ENCODE measurements at regions not wholly inside any gene's neighbourhood (a gene's known extent, or its start where the extent isn't known, plus 50 kb on each side); places are given as distances from the start of the nearest gene placed in this dataset.
"Not testable (repeated sequence)": the region's sequence is repeated elsewhere in the genome, so short reads cannot be mapped to it uniquely, and the experiment has no call there.

DNA sequence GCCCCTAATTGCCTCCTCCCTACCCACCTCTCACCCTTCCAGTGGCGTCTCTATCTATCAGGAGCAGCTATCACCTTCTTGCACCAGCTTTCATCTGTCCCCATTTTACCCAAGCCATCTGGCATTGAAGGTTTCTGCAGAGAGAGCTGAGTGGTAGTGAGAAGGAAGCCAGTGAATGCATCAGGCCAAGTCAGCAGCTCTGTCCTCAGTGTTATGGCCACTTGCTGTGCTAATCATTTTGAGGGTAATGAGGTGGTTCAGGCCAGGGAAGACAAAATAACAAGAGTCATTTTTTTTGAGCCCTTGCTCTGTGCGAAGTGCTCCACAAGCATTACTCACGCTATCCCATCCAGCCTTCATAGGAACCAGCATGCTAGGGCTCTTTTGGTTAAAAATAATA is 164.7 kb downstream of the SUDS3 start:
- intact Hi-C loops (cut with DNase I), result no loop called here
- DNase-seq, result no peak
- Histone ChIP-seq H3K9me3 (no peaks in the 10 kb centered on the region), H3K4me1 (peaks cover 0 to 26% (median 11%) of the 10 kb centered on the region in 12 donors), H3K4me3 (no peak overlapping the region), H3K36me3 (no peaks in the 10 kb centered on the region), H3K27ac (no peak overlapping the region), H3K27me3 (no peaks in the 10 kb centered on the region)
- TF ChIP-seq POLR2A (IDR thresholded peaks at IDR 0.05), result no peak
- TF ChIP-seq, protein P1, sequence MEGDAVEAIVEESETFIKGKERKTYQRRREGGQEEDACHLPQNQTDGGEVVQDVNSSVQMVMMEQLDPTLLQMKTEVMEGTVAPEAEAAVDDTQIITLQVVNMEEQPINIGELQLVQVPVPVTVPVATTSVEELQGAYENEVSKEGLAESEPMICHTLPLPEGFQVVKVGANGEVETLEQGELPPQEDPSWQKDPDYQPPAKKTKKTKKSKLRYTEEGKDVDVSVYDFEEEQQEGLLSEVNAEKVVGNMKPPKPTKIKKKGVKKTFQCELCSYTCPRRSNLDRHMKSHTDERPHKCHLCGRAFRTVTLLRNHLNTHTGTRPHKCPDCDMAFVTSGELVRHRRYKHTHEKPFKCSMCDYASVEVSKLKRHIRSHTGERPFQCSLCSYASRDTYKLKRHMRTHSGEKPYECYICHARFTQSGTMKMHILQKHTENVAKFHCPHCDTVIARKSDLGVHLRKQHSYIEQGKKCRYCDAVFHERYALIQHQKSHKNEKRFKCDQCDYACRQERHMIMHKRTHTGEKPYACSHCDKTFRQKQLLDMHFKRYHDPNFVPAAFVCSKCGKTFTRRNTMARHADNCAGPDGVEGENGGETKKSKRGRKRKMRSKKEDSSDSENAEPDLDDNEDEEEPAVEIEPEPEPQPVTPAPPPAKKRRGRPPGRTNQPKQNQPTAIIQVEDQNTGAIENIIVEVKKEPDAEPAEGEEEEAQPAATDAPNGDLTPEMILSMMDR (IDR thresholded peaks at IDR 0.05), result no peak
- 62 to 74% (median 70%) methylated on average over 3 of the region's 3 CpGs for WGBS, 4 donors
- ATAC-seq, result no peak

DNA sequence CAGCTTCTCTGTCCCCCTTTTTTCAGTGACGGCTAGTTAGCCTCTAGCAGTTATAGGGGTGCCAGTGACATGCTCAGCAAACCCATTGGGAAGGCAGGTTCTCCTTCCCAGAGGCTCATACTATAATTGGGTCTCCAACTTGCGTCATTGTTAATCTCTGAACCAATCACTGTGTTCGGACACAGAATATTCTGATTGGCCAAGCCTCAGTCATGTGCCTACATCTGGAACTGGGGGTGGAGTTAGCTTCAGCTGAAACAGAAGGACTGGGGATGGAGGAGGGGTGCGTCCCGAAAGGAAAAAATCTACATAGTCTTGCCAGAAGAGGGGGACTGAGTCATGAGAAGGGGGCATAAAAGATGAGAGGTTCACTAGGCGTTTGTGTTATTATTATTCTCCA is 165.6 kb downstream of the SUDS3 start:
- Histone ChIP-seq H3K27ac (no peak overlapping the region), H3K27me3 (no peaks in the 10 kb centered on the region), H3K4me1 (peaks cover 0 to 18% (median 5%) of the 10 kb centered on the region in 12 donors), H3K9me3 (no peaks in the 10 kb centered on the region), H3K36me3 (no peaks in the 10 kb centered on the region), H3K4me3 (no peak overlapping the region)
- no peak for ATAC-seq
- DNase-seq, result no peak
- intact Hi-C loops (cut with DNase I), result loop anchor here in 1 of 10 donors (2.0 kb wide), 1 partner anchor 17 kb away; no protein-coding TSS in a partner anchor
- WGBS, 4 donors, result 86 to 93% (median 91%) methylated on average over 6 of the region's 6 CpGs
- no peak for TF ChIP-seq POLR2A (IDR thresholded peaks at IDR 0.05)
- TF ChIP-seq, protein P1 (IDR thresholded peaks at IDR 0.05), result no peak

GRCh38 chr12:118543651-118544050 is 167.3 kb downstream of the SUDS3 start:
- Histone ChIP-seq H3K4me3 (no peak overlapping the region), H3K27ac (no peak overlapping the region), H3K9me3 (peaks cover 0 to 12% (median 5%) of the 10 kb centered on the region in 12 donors), H3K36me3 (no peaks in the 10 kb centered on the region), H3K4me1 (peaks cover 0 to 2% (median 0%) of the 10 kb centered on the region in 12 donors), H3K27me3 (no peaks in the 10 kb centered on the region)
- no peak for ATAC-seq
- TF ChIP-seq POLR2A (IDR thresholded peaks at IDR 0.05), result no peak
- TF ChIP-seq, protein P1 (IDR thresholded peaks at IDR 0.05), result no peak
- WGBS, 4 donors, result 85 to 94% (median 89%) methylated on average over 4 of the region's 4 CpGs
- DNase-seq, result no peak
- intact Hi-C loops (cut with DNase I), result loop anchor here in 1 of 10 donors (2.0 kb wide), 1 partner anchor 15 kb away; no protein-coding TSS in a partner anchor

GRCh38 chr12:118544569-118544968 is 168.2 kb downstream of the SUDS3 start:
- intact Hi-C loops (cut with DNase I), result no loop called here
- H3K27ac ChIP-seq, result no peak overlapping the region
- peaks cover 0 to 13% (median 5%) of the 10 kb centered on the region in 12 donors for H3K9me3 ChIP-seq
- DNase-seq (no peak), ATAC-seq (peak in 1 of 4 donors; percentile 42)
- no peak for TF ChIP-seq POLR2A (IDR thresholded peaks at IDR 0.05)
- TF ChIP-seq, protein P1 (IDR thresholded peaks at IDR 0.05), result no peak
- no peak overlapping the region for H3K4me3 ChIP-seq
- H3K27me3 ChIP-seq, result no peaks in the 10 kb centered on the region
- WGBS, 4 donors, result 61 to 87% (median 74%) methylated on average over 1 of the region's 1 CpG
- no peaks in the 10 kb centered on the region for H3K36me3 ChIP-seq
- H3K4me1 ChIP-seq, result no peaks in the 10 kb centered on the region

DNA sequence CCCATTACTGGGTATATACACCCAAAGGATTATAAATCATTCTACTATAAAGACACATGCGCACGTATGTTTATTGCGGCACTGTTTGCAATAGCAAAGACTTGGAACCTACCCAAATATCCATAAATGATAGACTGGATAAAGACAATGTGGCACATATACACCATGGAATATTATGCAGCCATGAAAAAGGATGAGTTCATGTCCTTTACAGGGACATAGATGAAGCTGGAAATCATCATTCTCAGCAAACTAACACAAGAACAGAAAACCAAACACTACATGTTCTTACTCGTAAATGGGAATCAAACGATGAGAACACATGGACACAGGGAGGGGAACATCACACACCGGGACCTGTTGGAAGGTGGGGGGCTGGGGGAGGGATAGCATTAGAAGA is 171.3 kb downstream of the SUDS3 start:
- intact Hi-C loops (cut with DNase I); ATAC-seq; H3K27ac ChIP-seq; DNase-seq; H3K4me1 ChIP-seq; H3K4me3 ChIP-seq; H3K36me3 ChIP-seq; H3K27me3 ChIP-seq: not testable (repeated sequence)
- H3K9me3 ChIP-seq, result peaks cover 0 to 13% (median 5%) of the 10 kb centered on the region in 12 donors
- WGBS, 4 donors, result 92 to 96% (median 95%) methylated on average over 6 of the region's 6 CpGs
